Hematopoietic multipotent progenitor cell treated with erythropoietin and hydrocortisone succinate and interleukin-3 and kit ligand, for 6 days (in vitro differentiated cells): ENCODE measurements at regions not wholly inside any gene's neighbourhood (a gene's known extent, or its start where the extent isn't known, plus 50 kb on each side); places are given as distances from the start of the nearest gene placed in this dataset.

Source experiments
- DNase-seq: peaks from one replicate; pipeline ENCODE4 v3.0.0-alpha.2; 2015

- no peak for DNase-seq
Observed at GRCh38 chr1:34331020-34331926, 154.6 kb downstream of the C1orf94 start.

GRCh38 chr1:34332996-34333395 lies 156.3 kb downstream of the C1orf94 start:
- DNase-seq, result no peak

- DNase-seq, result no peak
Observed at GRCh38 chr1:34338871-34339270, 162.2 kb downstream of the C1orf94 start.

GRCh38 chr1:34341896-34342295 lies 165.2 kb downstream of the C1orf94 start:
- DNase-seq, result no peak

GRCh38 chr1:34342334-34342733 lies 165.6 kb downstream of the C1orf94 start:
- no peak for DNase-seq

GRCh38 chr1:34346128-34346527 lies 169.4 kb downstream of the C1orf94 start:
- DNase-seq, result no peak

- no peak for DNase-seq
Observed at GRCh38 chr1:34353409-34353808, 176.7 kb downstream of the C1orf94 start.

GRCh38 chr1:34354367-34354766 lies 177.7 kb downstream of the C1orf94 start:
- no peak for DNase-seq

- no peak for DNase-seq
Observed at GRCh38 chr1:34356853-34357252, 180.1 kb downstream of the C1orf94 start.

- DNase-seq, result no peak
Observed at GRCh38 chr1:34358636-34359035, 181.9 kb downstream of the C1orf94 start.

- no peak for DNase-seq
Observed at GRCh38 chr1:34359411-34359810, 182.7 kb downstream of the C1orf94 start.

GRCh38 chr1:34360574-34360973 lies 183.9 kb downstream of the C1orf94 start:
- DNase-seq, result no peak

GRCh38 chr1:34361121-34361520 lies 184.4 kb downstream of the C1orf94 start:
- no peak for DNase-seq

GRCh38 chr1:34361781-34362357 lies 185.2 kb downstream of the C1orf94 start:
- no peak for DNase-seq

GRCh38 chr1:34362949-34363348 lies 186.2 kb downstream of the C1orf94 start:
- DNase-seq, result no peak

- no peak for DNase-seq
Observed at GRCh38 chr1:34363447-34363846, 186.7 kb downstream of the C1orf94 start.

GRCh38 chr1:34363915-34364314 lies 187.2 kb downstream of the C1orf94 start:
- DNase-seq, result no peak

GRCh38 chr1:34364376-34364775 lies 187.7 kb downstream of the C1orf94 start:
- DNase-seq, result no peak

- DNase-seq, result no peak
Observed at GRCh38 chr1:34365295-34365694, 188.6 kb downstream of the C1orf94 start.

- DNase-seq, result no peak
Observed at GRCh38 chr1:34366875-34367624, 190.3 kb downstream of the C1orf94 start.

- no peak for DNase-seq
Observed at GRCh38 chr1:34367954-34368353, 191.2 kb downstream of the C1orf94 start.

GRCh38 chr1:34369701-34370455 lies 193.2 kb downstream of the C1orf94 start:
- DNase-seq, result no peak

GRCh38 chr1:34370748-34371147 lies 194.0 kb downstream of the C1orf94 start:
- DNase-seq, result no peak
